Keratinocyte (primary cell): ENCODE measurements at regions not wholly inside any gene's neighbourhood (a gene's known extent, or its start where the extent isn't known, plus 50 kb on each side); places are given as distances from the start of the nearest gene placed in this dataset.

ENCODE experiments used
- DNase-seq: peaks from one replicate; pipeline ENCODE4 v3.0.0-alpha.2; 2011; ENCODE audit warnings: low read depth, missing footprints, low spot score
- FAIRE-seq: peaks from 2 replicates; lab custom pipeline; 2011; peaks lifted over from hg19 to GRCh38; lab: Jason Lieb, UNC
- H2AFZ ChIP-seq: 2 replicates; pipeline ENCODE4 v1.6.0; 2012; ENCODE audit warnings: low read length, control low read depth, inconsistent platforms; ENCODE audit not compliant: control insufficient read depth
- H3K27ac ChIP-seq: 2 replicates; pipeline ENCODE4 v1.5.1; 2011; ENCODE audit warnings: low read length; ENCODE audit not compliant: control insufficient read depth, insufficient read depth
- H3K27me3 ChIP-seq: 3 replicates; pipeline ENCODE4 v1.6.0; 2011; ENCODE audit warnings: low read length; ENCODE audit not compliant: control insufficient read depth, insufficient read depth; ENCODE audit errors: extremely low read depth
- H3K36me3 ChIP-seq, 2 experiments: 2 replicates in 1 of 2; 3 replicates in 1 of 2; pipeline ENCODE4 v1.5.1; 2011; ENCODE audit warnings: low read length in 2 of 2, mild to moderate bottlenecking in 1 of 2; ENCODE audit not compliant: control insufficient read depth in 2 of 2, insufficient read depth in 2 of 2; ENCODE audit errors: extremely low read depth in 1 of 2
- H3K4me1 ChIP-seq: 3 replicates; pipeline ENCODE4 v1.5.1; 2011; ENCODE audit warnings: low read length; ENCODE audit not compliant: control insufficient read depth, insufficient read depth; ENCODE audit errors: extremely low read depth
- H3K4me2 ChIP-seq: 3 replicates; pipeline ENCODE4 v1.6.0; 2011; ENCODE audit warnings: low read depth, low read length; ENCODE audit not compliant: control insufficient read depth, insufficient read depth; ENCODE audit errors: extremely low read depth
- H3K4me3 ChIP-seq, 3 experiments: fragments of 200-600 bp in 1 of 3; sonication (generic) in 1 of 3; 2 replicates in 2 of 3; 3 replicates in 1 of 3; pipeline ENCODE4 v1.5.1; 2011 to 2016; ENCODE audit warnings: low read length in 3 of 3, mild to moderate bottlenecking in 3 of 3, control low read depth in 2 of 3, inconsistent platforms in 1 of 3, low read depth in 1 of 3, mixed read lengths in 1 of 3, mixed run types in 1 of 3, moderate library complexity in 1 of 3; ENCODE audit not compliant: control insufficient read depth in 2 of 3, insufficient read depth in 2 of 3; ENCODE audit errors: extremely low read depth in 1 of 3
- H3K79me2 ChIP-seq: 2 replicates; pipeline ENCODE4 v1.6.0; 2012; ENCODE audit warnings: low read length; ENCODE audit not compliant: control insufficient read depth, insufficient read depth
- H3K9ac ChIP-seq: 3 replicates; pipeline ENCODE4 v1.6.0; 2011; ENCODE audit warnings: low read length; ENCODE audit not compliant: control insufficient read depth, insufficient read depth; ENCODE audit errors: extremely low read depth
- H3K9me1 ChIP-seq: 3 replicates; pipeline ENCODE4 v1.6.0; 2011; ENCODE audit warnings: low read length; ENCODE audit not compliant: control insufficient read depth, insufficient read depth; ENCODE audit errors: extremely low read depth
- H3K9me3 ChIP-seq: 2 replicates; pipeline ENCODE4 v1.5.1; 2012; ENCODE audit warnings: low read depth, low read length; ENCODE audit not compliant: control insufficient read depth
- H4K20me1 ChIP-seq: 3 replicates; pipeline ENCODE4 v1.6.0; 2011; ENCODE audit warnings: low read length; ENCODE audit not compliant: control insufficient read depth, insufficient read depth; ENCODE audit errors: extremely low read depth
- CTCF ChIP-seq, 3 experiments: IDR thresholded peaks in 1 of 3; conservative IDR thresholded peaks in 1 of 3; optimal IDR thresholded peaks in 1 of 3; 2 replicates in 2 of 3; 3 replicates in 1 of 3; pipeline versions ENCODE3 to v1.5.1; 2011; ENCODE audit warnings: low read length in 3 of 3, mild to moderate bottlenecking in 3 of 3, moderate library complexity in 2 of 3, control low read depth in 1 of 3, inconsistent platforms in 1 of 3; ENCODE audit not compliant: insufficient read depth in 2 of 3; ENCODE audit errors: extremely low read depth in 1 of 3
- EZH2 ChIP-seq: IDR thresholded peaks from one replicate; pipeline ENCODE4 v1.6.1; 2012; ENCODE audit warnings: inconsistent platforms, mild to moderate bottlenecking, low read length, moderate library complexity
- dilution Hi-C: fragments of 300-500 bp; cut with MboI; formaldehyde crosslinking; loops from one replicate; pipeline ENCODE4 v1.7.0; 2020; ENCODE audit warnings: low sequenced_read_pairs; ENCODE audit not compliant: extremely low pct_ligation_motif_present

- Histone ChIP-seq H3K27me3 (no peaks in the 10 kb centered on the region), H3K9ac (no peak overlapping the region), H3K9me3 (no peaks in the 10 kb centered on the region), H3K4me1 (peaks cover 21% of the 10 kb centered on the region), H3K79me2 (peaks cover 88% of the 10 kb centered on the region), H3K27ac (no peak overlapping the region), H3K4me3 (no peak overlapping the region), H3K9me1 (peaks cover 5% of the 10 kb centered on the region), H3K36me3 (peaks cover 8 to 11% of the 10 kb centered on the region in 2 experiments), H3K4me2 (no peak overlapping the region), H4K20me1 (peaks cover 8% of the 10 kb centered on the region), H2AFZ (no peak overlapping the region)
- FAIRE-seq: no peak
- no peak for TF ChIP-seq CTCF (optimal IDR thresholded peaks at IDR 0.05 in 1 of 3, IDR thresholded peaks at IDR 0.05 in 1 of 3, conservative IDR thresholded peaks at IDR 0.05 in 1 of 3; ENCODE audit: extremely low read depth in 1 of 3, insufficient read depth in 2 of 3, low read length in 3 of 3)
- TF ChIP-seq EZH2: no peak
- dilution Hi-C loops: no loop called here
- DNase-seq: no peak
Observed at GRCh38 chr17:77458202-77459017, 317.6 kb downstream of the SEC14L1 start.

GRCh38 chr17:77459018-77459755, 318.4 kb downstream of the SEC14L1 start:
- Histone ChIP-seq H3K27me3 (no peaks in the 10 kb centered on the region), H3K4me2 (no peak overlapping the region), H3K4me3 (no peak overlapping the region), H3K9ac (no peak overlapping the region), H3K9me1 (peaks cover 5% of the 10 kb centered on the region), H3K36me3 (peaks cover 8 to 11% of the 10 kb centered on the region in 2 experiments), H2AFZ (no peak overlapping the region), H3K79me2 (peaks cover 85% of the 10 kb centered on the region), H3K4me1 (peaks cover 14% of the 10 kb centered on the region), H3K27ac (no peak overlapping the region), H3K9me3 (no peaks in the 10 kb centered on the region), H4K20me1 (peaks cover 8% of the 10 kb centered on the region)
- TF ChIP-seq EZH2: no peak
- TF ChIP-seq CTCF (optimal IDR thresholded peaks at IDR 0.05 in 1 of 3, IDR thresholded peaks at IDR 0.05 in 1 of 3, conservative IDR thresholded peaks at IDR 0.05 in 1 of 3; ENCODE audit: extremely low read depth in 1 of 3, insufficient read depth in 2 of 3, low read length in 3 of 3): no peak
- DNase-seq (no peak), FAIRE-seq (no peak)
- dilution Hi-C loops: no loop called here
